MM.1S (cell line): ENCODE measurements at regions not wholly inside any gene's neighbourhood (a gene's known extent, or its start where the extent isn't known, plus 50 kb on each side); places are given as distances from the start of the nearest gene placed in this dataset.

ENCODE experiments used
- DNase-seq: peaks from one replicate; pipeline ENCODE4 v3.0.0-alpha.2; 2015
- H2AFZ ChIP-seq: fragments of 300-600 bp; sonication (generic); 2 replicates; pipeline ENCODE4 v1.6.0; 2016; ENCODE audit warnings: antibody characterized with exemption, low read length
- H3F3A ChIP-seq: fragments of 300-600 bp; sonication (generic); 2 replicates; pipeline ENCODE4 v1.6.1; 2016; ENCODE audit warnings: mild to moderate bottlenecking, antibody characterized with exemption, low read length, moderate library complexity, mixed read lengths; ENCODE audit not compliant: insufficient read depth
- H3K27ac ChIP-seq: fragments of 300-600 bp; sonication (generic); 2 replicates; pipeline ENCODE4 v1.5.1; 2016; ENCODE audit warnings: mild to moderate bottlenecking, low read length
- H3K27me3 ChIP-seq: fragments of 300-600 bp; sonication (generic); replicated peaks from 2 replicates; pipeline ENCODE4 v1.6.0; 2016; ENCODE audit warnings: low read length; ENCODE audit not compliant: insufficient read depth
- H3K36me3 ChIP-seq: fragments of 300-600 bp; sonication (generic); replicated peaks from 2 replicates; pipeline ENCODE4 v1.6.1; 2016; ENCODE audit warnings: mild to moderate bottlenecking, low read length, mixed read lengths; ENCODE audit not compliant: insufficient read depth
- H3K4me1 ChIP-seq: fragments of 300-600 bp; sonication (generic); 2 replicates; pipeline ENCODE4 v1.6.1; 2016; ENCODE audit warnings: low read length, mixed read lengths
- H3K4me2 ChIP-seq: fragments of 300-600 bp; sonication (generic); 2 replicates; pipeline ENCODE4 v1.6.0; 2016; ENCODE audit warnings: low read depth, low read length
- H3K4me3 ChIP-seq: fragments of 300-600 bp; sonication (generic); 2 replicates; pipeline ENCODE4 v1.5.1; 2016; ENCODE audit warnings: low read length, mixed read lengths
- H3K79me2 ChIP-seq: fragments of 300-600 bp; sonication (generic); 2 replicates; pipeline ENCODE4 v1.6.1; 2016; ENCODE audit warnings: mixed run types, low read length, mixed read lengths
- H3K9ac ChIP-seq: fragments of 300-600 bp; sonication (generic); 2 replicates; pipeline ENCODE4 v1.6.1; 2016; ENCODE audit warnings: low read length, mixed read lengths
- H3K9me2 ChIP-seq: fragments of 300-600 bp; sonication (generic); replicated peaks from 2 replicates; pipeline ENCODE4 v1.6.1; 2016; ENCODE audit warnings: mild to moderate bottlenecking, low read length, mixed read lengths; ENCODE audit not compliant: insufficient read depth
- H3K9me3 ChIP-seq: fragments of 300-600 bp; sonication (generic); replicated peaks from 2 replicates; pipeline ENCODE4 v1.6.1; 2016; ENCODE audit warnings: mild to moderate bottlenecking, low read length, mixed read lengths; ENCODE audit not compliant: insufficient read depth
- H4K20me1 ChIP-seq: fragments of 300-600 bp; sonication (generic); 2 replicates; pipeline ENCODE4 v1.6.1; 2016; ENCODE audit warnings: mild to moderate bottlenecking, low read length, moderate library complexity, mixed read lengths; ENCODE audit not compliant: insufficient read depth
- EZH2 ChIP-seq: fragments of 300-600 bp; sonication (generic); optimal IDR thresholded peaks from 2 replicates; pipeline ENCODE3; 2017; ENCODE audit warnings: low read depth, mild to moderate bottlenecking, antibody characterized with exemption, low read length, mixed read lengths
- EZH2phosphoT487 ChIP-seq: fragments of 300-600 bp; sonication (generic); IDR thresholded peaks from 2 replicates; pipeline ENCODE4 v1.6.1; 2018; ENCODE audit warnings: antibody characterized with exemption, low read length
- TF ChIP-seq, protein P1 (sequence below): fragments of 300-600 bp; sonication (generic); IDR thresholded peaks from 2 replicates; pipeline ENCODE4 v1.5.1; 2016; ENCODE audit warnings: antibody characterized with exemption, low read length, mixed read lengths

DNA sequence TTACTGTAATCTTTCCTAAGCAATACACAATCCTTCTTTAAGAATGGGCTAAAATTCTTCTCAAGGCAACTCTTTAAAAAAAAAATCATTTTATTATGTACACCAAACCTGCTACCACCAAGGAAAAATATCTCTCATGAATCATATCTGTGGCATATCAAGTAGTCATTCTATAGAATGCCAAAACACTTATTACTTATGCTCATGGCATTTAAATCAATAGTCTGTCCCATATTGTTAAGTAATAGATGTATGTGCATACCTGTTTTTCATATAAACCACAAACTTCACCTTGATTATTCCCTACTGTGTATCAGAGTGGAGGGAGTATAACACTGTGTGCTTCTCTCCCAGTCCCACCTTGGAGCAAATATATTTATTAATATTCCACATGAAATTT, 95.8 kb upstream of the SETBP1 start:
- TF ChIP-seq EZH2 (no peak), EZH2phosphoT487 (no peak)
- TF ChIP-seq, protein P1, sequence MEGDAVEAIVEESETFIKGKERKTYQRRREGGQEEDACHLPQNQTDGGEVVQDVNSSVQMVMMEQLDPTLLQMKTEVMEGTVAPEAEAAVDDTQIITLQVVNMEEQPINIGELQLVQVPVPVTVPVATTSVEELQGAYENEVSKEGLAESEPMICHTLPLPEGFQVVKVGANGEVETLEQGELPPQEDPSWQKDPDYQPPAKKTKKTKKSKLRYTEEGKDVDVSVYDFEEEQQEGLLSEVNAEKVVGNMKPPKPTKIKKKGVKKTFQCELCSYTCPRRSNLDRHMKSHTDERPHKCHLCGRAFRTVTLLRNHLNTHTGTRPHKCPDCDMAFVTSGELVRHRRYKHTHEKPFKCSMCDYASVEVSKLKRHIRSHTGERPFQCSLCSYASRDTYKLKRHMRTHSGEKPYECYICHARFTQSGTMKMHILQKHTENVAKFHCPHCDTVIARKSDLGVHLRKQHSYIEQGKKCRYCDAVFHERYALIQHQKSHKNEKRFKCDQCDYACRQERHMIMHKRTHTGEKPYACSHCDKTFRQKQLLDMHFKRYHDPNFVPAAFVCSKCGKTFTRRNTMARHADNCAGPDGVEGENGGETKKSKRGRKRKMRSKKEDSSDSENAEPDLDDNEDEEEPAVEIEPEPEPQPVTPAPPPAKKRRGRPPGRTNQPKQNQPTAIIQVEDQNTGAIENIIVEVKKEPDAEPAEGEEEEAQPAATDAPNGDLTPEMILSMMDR = no peak
- H3F3A ChIP-seq = no peaks in the 10 kb centered on the region
- H3K9ac ChIP-seq = no peak overlapping the region
- no peak for DNase-seq
- no peaks in the 10 kb centered on the region for H3K36me3 ChIP-seq
- no peaks in the 10 kb centered on the region for H3K79me2 ChIP-seq
- no peaks in the 10 kb centered on the region for H3K9me2 ChIP-seq
- H3K4me3 ChIP-seq = no peak overlapping the region
- H3K27me3 ChIP-seq = no peaks in the 10 kb centered on the region
- H3K9me3 ChIP-seq = no peaks in the 10 kb centered on the region
- H3K4me2 ChIP-seq = no peak overlapping the region
- H2AFZ ChIP-seq = no peak overlapping the region
- H3K4me1 ChIP-seq = no peaks in the 10 kb centered on the region
- no peak overlapping the region for H3K27ac ChIP-seq
- H4K20me1 ChIP-seq = no peaks in the 10 kb centered on the region

DNA sequence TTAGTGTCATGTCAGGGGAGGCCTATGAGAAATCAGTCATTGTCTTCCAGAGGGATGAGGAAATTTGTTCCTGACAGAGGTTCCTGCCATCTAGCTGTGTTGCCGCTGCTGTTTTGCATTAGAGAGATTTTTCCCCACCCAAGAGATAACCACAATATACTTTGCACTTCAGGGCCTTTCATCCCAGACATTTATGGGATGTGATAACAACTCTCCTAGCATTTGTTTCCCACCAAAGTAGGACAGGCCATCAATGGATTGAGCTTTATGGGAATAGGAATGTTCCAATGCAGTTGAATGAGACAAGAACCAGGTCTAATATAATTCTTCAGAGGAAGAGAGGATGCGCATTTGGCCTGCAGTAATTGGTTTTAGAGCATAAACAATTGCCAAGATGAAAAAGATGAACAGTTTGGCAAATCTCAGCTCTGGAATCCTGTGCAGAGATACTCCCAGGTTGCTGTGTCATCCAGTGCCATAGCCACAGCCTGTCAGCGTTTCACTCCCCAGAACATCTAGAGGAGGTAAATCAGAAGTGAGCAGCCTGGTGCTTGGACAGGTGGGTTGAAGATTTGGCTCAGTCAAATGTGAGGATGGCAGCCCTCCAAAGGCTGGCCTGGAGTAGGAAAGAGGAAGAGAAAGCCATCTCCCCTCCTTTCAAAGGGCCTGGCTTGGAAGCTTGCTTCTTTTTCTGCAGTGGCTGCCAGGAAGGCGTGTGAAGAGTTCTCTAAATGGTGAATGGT, 93.7 kb upstream of the SETBP1 start:
- H2AFZ ChIP-seq = no peak overlapping the region
- no peaks in the 10 kb centered on the region for H3K27me3 ChIP-seq
- no peaks in the 10 kb centered on the region for H3K9me2 ChIP-seq

DNA sequence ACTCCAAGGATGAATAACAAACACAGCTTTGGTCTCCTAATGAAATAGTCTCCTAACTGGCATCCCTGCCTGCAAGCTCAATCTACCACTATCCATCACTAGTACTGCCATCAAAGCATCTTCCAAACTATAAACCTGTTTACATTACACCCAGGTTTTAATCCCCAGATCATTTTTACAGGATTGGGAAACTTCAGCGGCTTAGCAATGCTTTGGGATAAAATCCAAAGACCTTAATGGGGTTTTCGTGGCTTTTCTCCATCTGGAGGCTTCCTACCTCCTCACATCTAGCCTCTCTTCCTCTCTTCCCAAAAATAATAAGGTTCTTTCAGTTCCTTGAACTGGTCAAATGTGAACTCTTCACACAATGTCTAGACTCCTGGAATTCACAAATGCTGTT, 92.2 kb upstream of the SETBP1 start:
- Histone ChIP-seq H4K20me1 (no peaks in the 10 kb centered on the region), H3K4me2 (no peak overlapping the region), H2AFZ (no peak overlapping the region), H3K27ac (no peak overlapping the region), H3K79me2 (no peaks in the 10 kb centered on the region), H3K9me3 (no peaks in the 10 kb centered on the region), H3K27me3 (no peaks in the 10 kb centered on the region), H3F3A (no peaks in the 10 kb centered on the region), H3K36me3 (no peaks in the 10 kb centered on the region), H3K4me3 (no peak overlapping the region), H3K9ac (no peak overlapping the region), H3K9me2 (no peaks in the 10 kb centered on the region), H3K4me1 (no peaks in the 10 kb centered on the region)
- TF ChIP-seq EZH2 = no peak
- TF ChIP-seq, protein P1 = no peak
- TF ChIP-seq EZH2phosphoT487 = no peak
- no peak for DNase-seq

More for the DNA sequence above, 93.7 kb upstream of the SETBP1 start:
- no peaks in the 10 kb centered on the region for H3K9me3 ChIP-seq
- no peak overlapping the region for H3K4me3 ChIP-seq
- no peak overlapping the region for H3K9ac ChIP-seq
- H3K36me3 ChIP-seq = no peaks in the 10 kb centered on the region
- no peak overlapping the region for H3K27ac ChIP-seq
- no peak overlapping the region for H3K4me2 ChIP-seq
- H3K79me2 ChIP-seq = no peaks in the 10 kb centered on the region
- no peaks in the 10 kb centered on the region for H3K4me1 ChIP-seq
- DNase-seq = no peak
- no peaks in the 10 kb centered on the region for H4K20me1 ChIP-seq
- no peaks in the 10 kb centered on the region for H3F3A ChIP-seq
- TF ChIP-seq, protein P1 = no peak
- TF ChIP-seq EZH2phosphoT487 (no peak), EZH2 (no peak)
